RWPE1 (cell line): ENCODE measurements at regions not wholly inside any gene's neighbourhood (a gene's known extent, or its start where the extent isn't known, plus 50 kb on each side); places are given as distances from the start of the nearest gene placed in this dataset.

Source experiments
- CTCF ChIA-PET: fragments of 350-600 bp; sonication (Branson Sonifier 250); formaldehyde crosslinking; extraction: SDS; loops from one replicate; lab custom pipeline; 2021; lab: Yijun Ruan, JAX
- POLR2A ChIA-PET: fragments of 400-600 bp; formaldehyde crosslinking; extraction: SDS; loops from one replicate; lab custom pipeline; 2020; ENCODE audit warnings: antibody characterized with exemption; ENCODE audit not compliant: low non-redundant PET; lab: Yijun Ruan, JAX
- DNase-seq: peaks from one replicate; pipeline ENCODE4 v3.0.0; 2012; ENCODE audit warnings: low spot score
- H3K27ac ChIP-seq: fragments of 450-650 bp; 2 replicates; pipeline ENCODE4 v1.5.1; 2017
- TF ChIP-seq, protein P1 (sequence below): fragments of 450-650 bp; conservative IDR thresholded peaks from 2 replicates; pipeline ENCODE4 v1.5.1; 2017; ENCODE audit warnings: low read depth, mild to moderate bottlenecking

DNA sequence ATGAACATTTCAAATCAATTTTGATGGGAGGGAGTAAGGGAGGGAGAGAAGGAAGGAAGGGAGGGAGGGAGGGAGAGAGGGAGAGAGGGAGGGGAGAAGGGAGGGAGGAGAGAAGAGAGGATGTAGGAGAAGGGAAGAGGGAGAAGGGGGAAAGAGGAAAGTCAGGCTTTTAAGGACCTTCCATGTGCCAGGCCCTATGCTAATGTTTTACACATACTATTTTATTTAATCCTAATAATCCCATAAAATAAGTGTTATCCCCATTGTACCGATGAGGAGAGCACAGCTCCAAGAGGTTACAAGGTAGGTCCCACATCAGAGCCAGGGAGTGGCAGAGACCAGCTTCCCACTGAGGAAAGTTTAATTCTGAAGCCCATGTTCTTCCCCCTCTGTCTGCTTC, 341.9 kb downstream of the RAB28 start:
- no peak for DNase-seq
- CTCF ChIA-PET = no interaction called here
- H3K27ac ChIP-seq = no peak overlapping the region
- POLR2A ChIA-PET = no interaction called here
- TF ChIP-seq, protein P1, sequence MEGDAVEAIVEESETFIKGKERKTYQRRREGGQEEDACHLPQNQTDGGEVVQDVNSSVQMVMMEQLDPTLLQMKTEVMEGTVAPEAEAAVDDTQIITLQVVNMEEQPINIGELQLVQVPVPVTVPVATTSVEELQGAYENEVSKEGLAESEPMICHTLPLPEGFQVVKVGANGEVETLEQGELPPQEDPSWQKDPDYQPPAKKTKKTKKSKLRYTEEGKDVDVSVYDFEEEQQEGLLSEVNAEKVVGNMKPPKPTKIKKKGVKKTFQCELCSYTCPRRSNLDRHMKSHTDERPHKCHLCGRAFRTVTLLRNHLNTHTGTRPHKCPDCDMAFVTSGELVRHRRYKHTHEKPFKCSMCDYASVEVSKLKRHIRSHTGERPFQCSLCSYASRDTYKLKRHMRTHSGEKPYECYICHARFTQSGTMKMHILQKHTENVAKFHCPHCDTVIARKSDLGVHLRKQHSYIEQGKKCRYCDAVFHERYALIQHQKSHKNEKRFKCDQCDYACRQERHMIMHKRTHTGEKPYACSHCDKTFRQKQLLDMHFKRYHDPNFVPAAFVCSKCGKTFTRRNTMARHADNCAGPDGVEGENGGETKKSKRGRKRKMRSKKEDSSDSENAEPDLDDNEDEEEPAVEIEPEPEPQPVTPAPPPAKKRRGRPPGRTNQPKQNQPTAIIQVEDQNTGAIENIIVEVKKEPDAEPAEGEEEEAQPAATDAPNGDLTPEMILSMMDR = no peak

GRCh38 chr4:13137390-13137789, 346.8 kb downstream of the RAB28 start:
- TF ChIP-seq, protein P1 = no peak
- ChIA-PET POLR2A (no interaction called here), CTCF (no interaction called here)
- H3K27ac ChIP-seq = no peak overlapping the region
- no peak for DNase-seq

DNA sequence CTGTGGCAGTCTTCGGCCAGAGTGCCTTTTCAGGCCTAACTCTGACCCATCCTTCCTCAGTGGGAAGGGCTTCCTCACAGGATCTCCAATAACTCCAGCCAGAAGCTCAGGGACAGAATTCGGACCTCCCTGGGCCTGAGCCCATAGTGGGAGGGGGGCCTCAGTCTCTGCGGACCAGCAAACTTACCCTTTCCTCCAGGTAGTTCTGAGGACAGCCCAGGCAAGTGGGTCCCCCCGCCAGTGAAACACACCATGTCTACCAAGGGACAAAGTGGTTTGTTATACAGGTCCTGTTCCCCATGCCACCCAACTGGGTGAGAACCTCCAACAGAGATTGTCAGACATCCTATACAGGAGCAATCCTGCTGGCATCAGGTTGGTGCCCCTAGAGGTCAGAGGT, 350.4 kb downstream of the RAB28 start:
- TF ChIP-seq, protein P1 = no peak
- ChIA-PET POLR2A (no interaction called here), CTCF (no interaction called here)
- H3K27ac ChIP-seq = no peak overlapping the region
- no peak for DNase-seq

- H3K27ac ChIP-seq = no peak overlapping the region
- POLR2A ChIA-PET = no interaction called here
- CTCF ChIA-PET = no interaction called here
- TF ChIP-seq, protein P1 = no peak
- no peak for DNase-seq
Observed at GRCh38 chr4:13130848-13131247, 353.3 kb downstream of the RAB28 start.

GRCh38 chr4:13129095-13129494, 355.0 kb downstream of the RAB28 start:
- DNase-seq = no peak
- CTCF ChIA-PET = no interaction called here
- POLR2A ChIA-PET = no interaction called here
- no peak overlapping the region for H3K27ac ChIP-seq
- TF ChIP-seq, protein P1 = no peak

GRCh38 chr4:13126976-13127910, 356.9 kb downstream of the RAB28 start:
- ChIA-PET CTCF (no interaction called here), POLR2A (no interaction called here)
- TF ChIP-seq, protein P1 = no peak
- DNase-seq = no peak
- no peak overlapping the region for H3K27ac ChIP-seq
